NOMO-1 treated with dmso at 0.1 percent for 144 hours (cell line): ENCODE measurements at regions not wholly inside any gene's neighbourhood (a gene's known extent, or its start where the extent isn't known, plus 50 kb on each side); places are given as distances from the start of the nearest gene placed in this dataset.
"Not testable (repeated sequence)": the region's sequence is repeated elsewhere in the genome, so short reads cannot be mapped to it uniquely, and the experiment has no call there.

ENCODE experiments used
- DNase-seq: peaks from one replicate; lab custom pipeline; 2025; ENCODE audit not compliant: unreplicated experiment; lab: John Stamatoyannopoulos, UW

- not testable (repeated sequence) for DNase-seq
These were observed 51.4 kb upstream of the INPP4B start for GRCh38 chr4:142897518-142897917.

GRCh38 chr4:142900622-142901021 lies 54.5 kb upstream of the INPP4B start:
- no peak for DNase-seq

- no peak for DNase-seq
These were observed 55.1 kb upstream of the INPP4B start for GRCh38 chr4:142901166-142901662.

GRCh38 chr4:142903617-142904016 lies 57.5 kb upstream of the INPP4B start:
- DNase-seq: not testable (repeated sequence)

- no peak for DNase-seq
These were observed 63.8 kb upstream of the INPP4B start for GRCh38 chr4:142909908-142910307.

- no peak for DNase-seq
These were observed 66.9 kb upstream of the INPP4B start for GRCh38 chr4:142913034-142913433.

- DNase-seq: no peak
These were observed 67.4 kb upstream of the INPP4B start for GRCh38 chr4:142913461-142914030.

- DNase-seq: no peak
These were observed 71.6 kb upstream of the INPP4B start for GRCh38 chr4:142917678-142918077.

GRCh38 chr4:142922720-142923119 lies 76.6 kb upstream of the INPP4B start:
- no peak for DNase-seq

- no peak for DNase-seq
These were observed 77.5 kb upstream of the INPP4B start for GRCh38 chr4:142923619-142924018.

- no peak for DNase-seq
These were observed 79.1 kb upstream of the INPP4B start for GRCh38 chr4:142925161-142925560.

GRCh38 chr4:142927721-142928120 lies 81.6 kb upstream of the INPP4B start:
- DNase-seq: no peak

- no peak for DNase-seq
These were observed 83.4 kb upstream of the INPP4B start for GRCh38 chr4:142929526-142929925.

- no peak for DNase-seq
These were observed 87.1 kb upstream of the INPP4B start for GRCh38 chr4:142933207-142933606.

- DNase-seq: no peak
These were observed 94.6 kb upstream of the INPP4B start for GRCh38 chr4:142940425-142941330.

- DNase-seq: no peak
These were observed 98.5 kb upstream of the INPP4B start for GRCh38 chr4:142944565-142944964.

GRCh38 chr4:142952821-142953580 lies 106.9 kb upstream of the INPP4B start:
- no peak for DNase-seq

GRCh38 chr4:142954415-142954814 lies 108.3 kb upstream of the INPP4B start:
- no peak for DNase-seq

- DNase-seq: no peak
These were observed 109.4 kb upstream of the INPP4B start for GRCh38 chr4:142955501-142955900.

- DNase-seq: no peak
These were observed 113.1 kb upstream of the INPP4B start for GRCh38 chr4:142959173-142959572.

- no peak for DNase-seq
These were observed 114.0 kb upstream of the INPP4B start for GRCh38 chr4:142960126-142960525.
